Activated naive CD4-positive, alpha-beta T cell treated with anti-CD3 and anti-CD28 coated beads, Interleukin-2, amount 50 U/mL, for 16 hours (primary cell): ENCODE measurements at regions not wholly inside any gene's neighbourhood (a gene's known extent, or its start where the extent isn't known, plus 50 kb on each side); places are given as distances from the start of the nearest gene placed in this dataset.

Experiments
- DNase-seq: peaks from one replicate; pipeline ENCODE4 v3.0.0-alpha.2; 2020

DNA sequence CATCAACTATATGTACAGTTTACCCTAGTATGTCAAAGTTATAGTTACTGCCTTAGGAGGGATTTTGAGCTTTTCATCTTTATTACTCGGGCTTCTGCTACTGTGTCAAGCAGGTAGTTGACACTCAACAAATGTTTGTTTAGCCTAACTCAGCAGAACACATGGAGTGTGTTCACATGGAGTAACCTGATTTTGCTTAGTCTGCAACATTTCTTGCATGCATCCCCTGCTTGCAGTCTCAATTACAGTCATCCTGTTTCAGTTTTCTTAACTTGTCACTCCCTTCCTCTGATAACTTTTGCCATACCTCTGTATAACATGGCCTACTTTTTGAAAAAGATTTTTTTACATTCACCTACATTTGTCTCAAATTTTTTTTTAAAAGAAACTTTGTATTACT lies 135.5 kb downstream of the NMUR2 start:
- no peak for DNase-seq

GRCh38 chr5:152264645-152265254 lies 140.3 kb downstream of the NMUR2 start:
- no peak for DNase-seq

GRCh38 chr5:152262667-152263066 lies 142.4 kb downstream of the NMUR2 start:
- no peak for DNase-seq

GRCh38 chr5:152260940-152261339 lies 144.1 kb downstream of the NMUR2 start:
- DNase-seq: no peak

GRCh38 chr5:152259702-152260101 lies 145.4 kb downstream of the NMUR2 start:
- no peak for DNase-seq

DNA sequence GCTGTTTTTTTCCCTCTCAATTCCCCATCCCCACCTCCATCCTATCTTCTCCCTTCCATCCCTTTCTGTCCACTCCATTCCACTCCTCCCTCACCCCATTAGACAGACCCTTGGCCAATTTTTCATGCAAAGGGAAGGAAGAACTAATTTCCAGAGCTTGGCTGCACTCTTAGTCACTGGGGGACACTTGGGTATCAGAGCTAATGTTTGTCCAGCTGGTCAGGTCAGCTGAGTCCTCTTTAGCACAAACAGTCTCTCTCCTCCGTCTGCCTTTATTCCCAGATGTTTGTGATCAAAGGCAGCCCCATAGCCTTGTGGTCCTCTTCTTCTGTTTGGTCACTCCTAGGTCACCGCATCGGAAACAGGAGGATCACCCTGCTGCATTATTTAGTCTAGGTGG lies 148.5 kb downstream of the NMUR2 start:
- no peak for DNase-seq

DNA sequence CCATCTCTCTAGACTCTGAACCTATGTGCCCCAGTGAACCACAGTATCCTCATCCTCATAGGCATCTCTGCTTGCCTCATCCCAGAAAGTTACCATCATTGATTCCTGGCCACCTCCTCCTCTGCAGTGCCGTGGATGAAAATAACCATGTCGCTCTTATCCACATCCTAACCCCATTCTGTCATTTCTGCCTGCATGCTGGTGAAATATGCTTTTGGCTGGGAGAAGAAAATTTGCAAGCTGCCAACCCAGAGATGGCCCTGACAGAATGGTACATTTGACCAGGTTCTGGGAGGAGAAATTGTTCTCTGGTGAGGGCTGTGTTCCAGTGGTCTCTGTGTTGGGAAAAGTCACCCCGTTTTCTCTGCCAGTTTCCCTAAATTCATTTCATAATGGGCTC lies 149.7 kb downstream of the NMUR2 start:
- no peak for DNase-seq

DNA sequence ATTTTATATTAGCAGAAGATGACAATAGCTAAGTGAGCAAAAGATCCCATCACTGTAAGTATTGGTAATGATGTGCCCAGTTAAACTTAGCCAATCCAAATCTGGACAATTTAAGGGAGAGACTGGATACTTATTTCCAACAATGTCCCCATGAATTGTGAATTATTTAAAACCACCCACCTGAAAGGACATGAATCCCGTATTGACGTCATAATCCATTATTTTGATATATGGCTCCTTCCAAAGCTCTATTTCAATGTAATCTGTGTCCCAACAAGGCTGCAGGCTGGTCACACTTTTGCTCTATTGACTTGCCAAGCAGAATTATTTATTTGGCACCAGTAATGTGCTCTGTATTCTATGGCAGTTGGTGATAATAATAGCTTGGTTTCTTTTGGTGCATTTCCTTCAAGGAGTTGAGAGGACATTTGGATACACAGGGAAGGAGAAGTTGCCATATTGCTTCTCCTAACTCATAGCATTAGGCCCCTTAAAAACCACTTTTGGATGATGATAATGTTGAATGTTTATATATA lies 157.2 kb downstream of the NMUR2 start:
- no peak for DNase-seq

DNA sequence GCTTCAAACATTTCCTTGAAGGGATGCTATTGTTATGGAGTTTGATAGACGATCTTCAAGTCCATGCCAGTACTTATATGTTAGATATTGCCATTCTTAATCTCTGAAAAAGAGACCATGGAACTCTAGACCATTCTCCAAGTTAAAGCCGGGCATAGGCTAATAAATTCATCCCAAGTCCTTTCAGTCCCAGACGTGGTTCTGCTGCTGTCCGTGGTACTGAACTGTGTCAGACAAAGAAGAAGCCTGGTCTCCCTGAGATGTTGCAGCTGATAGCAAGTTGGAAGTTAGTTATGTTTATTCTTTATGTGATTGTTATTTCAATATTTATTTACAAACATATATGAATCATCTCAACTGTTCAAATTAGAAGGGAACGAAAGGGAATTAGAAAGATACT lies 158.7 kb downstream of the NMUR2 start:
- no peak for DNase-seq

GRCh38 chr5:152237531-152237930 lies 167.5 kb downstream of the NMUR2 start:
- no peak for DNase-seq

- no peak for DNase-seq
These were observed 178.9 kb downstream of the NMUR2 start for GRCh38 chr5:152226191-152226590.

DNA sequence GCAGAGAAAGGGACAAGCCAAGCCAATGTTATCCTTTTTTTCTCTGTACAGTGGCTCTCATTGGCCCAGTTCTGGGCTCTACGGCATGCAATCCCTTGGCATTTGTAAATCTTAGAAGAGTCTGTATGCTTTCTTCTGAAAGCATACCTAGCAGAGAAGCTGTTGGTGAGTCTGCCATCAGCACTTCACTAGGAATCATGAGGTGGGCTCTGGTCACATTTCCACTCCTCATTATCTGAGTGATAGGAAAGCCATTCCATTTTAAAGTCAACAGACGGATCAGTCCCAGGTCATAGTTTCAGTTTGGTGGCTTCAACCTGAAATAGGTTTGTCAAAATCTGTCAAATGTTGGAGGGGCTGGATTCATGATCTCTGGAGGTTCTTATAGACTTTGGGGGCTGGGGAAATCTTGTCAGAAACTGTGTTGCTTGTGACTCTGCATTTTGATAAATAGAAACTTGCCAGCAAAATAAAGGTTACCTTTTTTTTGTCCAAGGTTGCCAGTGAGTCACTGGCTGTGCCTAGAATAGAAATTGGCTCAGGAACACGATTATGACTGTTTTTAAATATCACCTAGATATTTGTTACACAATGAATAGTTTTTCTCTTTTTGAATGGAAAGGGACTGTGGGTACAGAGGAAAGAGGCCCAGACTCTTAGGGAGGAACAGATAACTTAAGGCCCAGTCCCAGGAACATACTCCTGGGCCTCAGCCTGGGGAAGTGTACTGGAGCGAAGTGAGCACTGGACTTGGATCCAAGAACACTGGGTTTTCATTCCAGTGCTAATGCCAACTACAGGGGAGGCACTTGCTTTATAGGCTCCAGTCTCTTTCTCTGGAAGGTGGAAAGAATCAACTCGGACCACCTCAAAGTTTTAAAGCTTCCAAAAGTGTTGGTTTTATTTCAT lies 183.1 kb downstream of the NMUR2 start:
- DNase-seq: no peak

GRCh38 chr5:152218694-152219093 lies 186.4 kb downstream of the NMUR2 start:
- DNase-seq: no peak

- no peak for DNase-seq
These were observed 199.3 kb downstream of the NMUR2 start for GRCh38 chr5:152205804-152206203.

- DNase-seq: no peak
These were observed 202.8 kb downstream of the NMUR2 start for GRCh38 chr5:152202321-152202720.

DNA sequence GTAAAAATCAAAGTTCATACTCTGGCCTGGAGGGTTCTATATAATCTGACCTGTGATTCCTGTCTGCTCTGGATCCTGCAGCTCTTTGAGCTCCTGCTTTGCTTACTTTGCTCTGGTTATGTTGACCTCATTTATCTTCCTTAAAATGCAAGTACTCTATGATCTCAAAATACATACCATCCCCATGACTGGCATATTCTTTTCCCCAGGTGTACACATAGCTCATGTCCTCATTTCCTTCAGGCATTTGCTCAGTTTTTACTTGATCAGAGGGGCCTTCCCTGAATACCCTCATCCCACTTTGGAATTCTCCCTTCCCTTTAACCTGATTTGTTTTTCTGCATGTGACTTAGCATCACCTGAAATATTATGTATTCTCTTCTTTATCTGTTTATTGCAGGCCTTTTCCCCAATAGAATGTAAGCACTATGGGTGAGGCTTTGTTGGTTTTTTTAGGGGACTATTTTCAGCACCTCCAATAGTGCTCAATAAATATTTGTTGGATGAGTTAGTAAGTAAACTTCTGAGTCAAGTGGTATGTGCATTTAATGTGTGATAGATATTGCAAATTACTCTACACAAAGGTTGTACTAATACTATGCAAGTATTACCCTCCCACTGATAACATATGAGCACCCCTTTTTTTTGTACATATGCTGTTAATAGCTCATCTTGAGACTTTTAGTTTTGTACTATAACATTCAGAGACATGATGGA lies 211.5 kb downstream of the NMUR2 start:
- DNase-seq: no peak

GRCh38 chr5:152188251-152188650 lies 216.8 kb downstream of the NMUR2 start:
- DNase-seq: no peak

GRCh38 chr5:152187668-152188067 lies 217.4 kb downstream of the NMUR2 start:
- DNase-seq: no peak

- DNase-seq: no peak
These were observed 219.4 kb downstream of the NMUR2 start for GRCh38 chr5:152185547-152186245.

DNA sequence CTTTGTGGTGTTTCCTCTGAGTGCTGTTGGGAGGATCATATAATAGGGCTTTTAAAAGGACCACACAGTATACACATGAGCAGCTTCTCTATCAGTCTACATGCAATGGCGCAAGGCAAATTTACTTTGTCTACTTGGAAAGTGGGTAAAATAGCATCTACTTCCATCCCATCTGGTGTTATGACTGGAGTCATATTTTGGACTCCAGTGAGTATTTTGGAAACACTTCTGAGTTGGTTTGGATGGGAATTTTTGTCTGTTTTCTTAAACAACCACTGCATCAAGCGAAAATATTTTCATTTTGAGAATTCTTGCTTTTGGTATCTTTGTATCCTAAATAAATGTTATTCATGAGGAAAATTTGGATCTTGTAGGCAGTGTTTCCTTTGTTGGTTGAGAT lies 220.8 kb downstream of the NMUR2 start:
- DNase-seq: no peak

DNA sequence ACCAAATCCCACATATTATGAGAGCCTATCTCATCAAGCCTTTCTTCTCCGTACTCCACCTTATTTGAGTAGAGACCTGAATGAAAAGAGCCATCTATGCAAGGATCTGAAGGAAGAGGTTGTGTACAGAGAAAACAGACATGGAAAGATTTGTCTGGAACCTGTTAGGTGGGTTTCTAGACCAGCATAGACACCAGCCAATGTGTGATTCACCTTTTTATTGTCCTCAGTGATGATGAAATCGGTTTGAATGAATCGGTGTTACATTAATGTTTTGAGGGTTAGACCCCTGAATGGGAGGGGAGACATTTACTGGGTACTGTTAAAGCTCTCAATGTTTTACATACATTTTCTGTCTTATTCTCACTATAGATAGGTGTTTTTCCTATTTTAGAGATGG lies 223.6 kb downstream of the NMUR2 start:
- no peak for DNase-seq

GRCh38 chr5:152178350-152178699 lies 226.8 kb downstream of the NMUR2 start:
- no peak for DNase-seq
